Transverse colon (tissue), 4 donors: ENCODE measurements at regions not wholly inside any gene's neighbourhood (a gene's known extent, or its start where the extent isn't known, plus 50 kb on each side); places are given as distances from the start of the nearest gene placed in this dataset.

Source experiments
- CTCF ChIP-seq, 5 experiments: fragments of 200-600 bp in 3 of 5; fragments of 450-650 bp in 2 of 5; sonication (generic) in 3 of 5; IDR thresholded peaks; 1 replicate in 2 of 5; 2 replicates in 3 of 5; pipeline ENCODE4 v1.5.1; 2016 to 2017; ENCODE audit warnings: antibody characterized with exemption in 5 of 5, inconsistent platforms in 3 of 5, mild to moderate bottlenecking in 2 of 5, moderate library complexity in 1 of 5
- EP300 ChIP-seq: sonication (generic); formaldehyde crosslinking; IDR thresholded peaks from one replicate; pipeline ENCODE4 v1.6.1; 2017; ENCODE audit warnings: antibody characterized with exemption, low read depth
- POLR2A ChIP-seq: fragments of 450-650 bp; IDR thresholded peaks from one replicate; pipeline ENCODE4 v1.6.1; 2016; ENCODE audit warnings: antibody characterized with exemption, mild to moderate bottlenecking, moderate library complexity
- POLR2AphosphoS5 ChIP-seq, 3 donors: sonication (generic); formaldehyde crosslinking; IDR thresholded peaks; one replicate each; pipeline ENCODE4 v1.6.1; 2016; ENCODE audit warnings: antibody characterized with exemption in 3 of 3

GRCh38 chr7:131219312-131220041 lies 108.2 kb upstream of the MKLN1 start:
- TF ChIP-seq CTCF (IDR thresholded peaks at IDR 0.05), result no peak
- TF ChIP-seq POLR2AphosphoS5 (IDR thresholded peaks at IDR 0.05), result peak in 1 of 3 donors; percentile 10
- no peak for TF ChIP-seq EP300
- no peak for TF ChIP-seq POLR2A
